ENCODE measurements at regions not wholly inside any gene's neighbourhood (a gene's known extent, or its start where the extent isn't known, plus 50 kb on each side); places are given as distances from the start of the nearest gene placed in this dataset.

- TF ChIP-seq CTCF (IDR thresholded peaks at IDR 0.05) (no peak), POLR2A (IDR thresholded peaks at IDR 0.05) (no peak)
Observed at GRCh38 chr7:96546426-96546825, 163.2 kb downstream of the SEM1 start.

All from Peyer's patch (tissue), 4 donors.